ENCODE measurements at regions not wholly inside any gene's neighbourhood (a gene's known extent, or its start where the extent isn't known, plus 50 kb on each side); places are given as distances from the start of the nearest gene placed in this dataset.

DNA sequence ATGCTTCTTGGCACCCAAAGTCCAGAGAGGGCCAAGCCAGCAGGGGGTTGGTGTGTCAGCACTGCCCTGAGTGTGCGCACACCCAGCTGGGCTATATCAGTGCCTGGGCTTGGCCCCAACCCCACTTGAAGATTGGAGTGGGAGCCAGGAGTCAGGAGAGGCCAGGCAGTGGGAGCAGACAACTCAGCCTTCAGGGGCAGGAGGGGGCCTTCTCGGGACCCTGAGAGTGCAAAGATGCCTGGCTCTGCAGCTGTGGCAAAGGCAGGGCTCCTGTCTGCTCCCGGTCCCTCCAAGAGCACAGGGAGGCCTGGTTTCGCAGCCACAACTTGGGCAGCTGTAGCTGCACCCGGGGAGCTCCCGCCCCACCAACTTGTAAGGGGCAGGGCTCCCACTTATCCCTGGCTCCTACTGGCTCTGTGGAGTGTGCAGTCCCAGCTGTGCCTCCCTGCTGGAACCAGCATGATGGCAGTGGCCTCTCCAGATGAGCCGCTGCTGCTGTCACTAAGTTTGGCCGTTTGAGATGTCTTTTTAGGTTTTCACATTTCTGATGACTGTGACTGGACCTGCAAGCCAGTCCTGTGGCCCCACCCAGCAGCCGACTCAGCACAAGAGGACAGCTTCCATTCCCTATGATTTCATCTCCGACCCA is 148.8 kb upstream of the HS6ST1 start:
- in situ Hi-C loops (cut with MboI; ENCODE audit: low sequenced_read_pairs), result no loop called here

DNA sequence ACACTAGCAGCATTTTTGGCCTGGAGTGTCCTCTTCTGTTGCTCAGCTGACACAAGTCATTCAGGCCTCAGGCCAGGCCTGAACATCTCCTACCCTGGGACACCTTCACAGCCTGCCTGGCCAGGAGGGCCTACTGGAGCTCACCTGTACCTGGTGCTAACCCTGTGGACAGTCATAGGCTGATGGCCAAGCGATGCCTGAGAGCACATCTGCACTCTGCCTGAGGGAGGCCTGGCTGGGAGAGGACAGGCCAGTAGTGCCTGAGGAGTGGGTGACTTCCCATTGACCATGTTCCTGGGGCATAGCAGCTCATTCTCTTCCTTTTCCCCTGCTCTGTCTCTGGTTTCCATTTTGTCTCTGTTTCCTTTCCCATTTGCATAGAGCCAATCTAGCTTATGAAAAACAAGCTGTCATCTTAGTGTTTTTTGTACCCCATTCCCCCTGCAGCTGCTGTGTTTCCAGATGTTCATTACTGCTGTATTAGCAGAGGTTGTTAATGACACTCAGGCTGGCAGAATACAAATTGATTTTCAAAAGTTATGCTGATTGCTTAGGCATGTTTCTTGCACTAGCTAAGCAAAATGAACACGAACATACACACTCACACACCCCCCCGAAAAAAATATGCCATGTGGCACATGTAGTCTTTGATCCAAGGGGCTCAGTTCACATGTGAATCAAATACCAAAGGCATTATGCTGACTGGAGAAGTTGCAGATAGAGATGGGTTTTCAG is 149.7 kb upstream of the HS6ST1 start:
- in situ Hi-C loops (cut with MboI; ENCODE audit: low sequenced_read_pairs), result no loop called here

DNA sequence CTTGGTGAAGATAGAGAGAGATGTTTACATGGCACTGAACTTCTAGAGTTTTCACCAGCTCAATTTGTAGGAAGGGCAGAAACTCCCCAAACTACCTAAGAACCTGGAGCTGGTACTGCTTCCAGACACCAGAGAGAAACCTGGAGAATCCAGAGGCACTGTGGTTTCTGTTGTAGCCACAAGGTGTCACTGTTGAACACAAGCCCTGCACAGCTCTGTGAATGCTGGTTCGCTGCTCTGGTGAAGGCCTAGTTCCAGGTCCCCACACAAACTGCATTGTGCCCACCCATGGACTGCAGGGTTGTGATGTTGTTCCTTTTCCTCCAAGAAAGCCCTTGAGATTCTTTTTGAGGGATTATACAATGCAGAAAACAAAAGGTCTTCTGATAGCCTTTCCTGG is 150.5 kb upstream of the HS6ST1 start:
- in situ Hi-C loops (cut with MboI; ENCODE audit: low sequenced_read_pairs), result no loop called here

DNA sequence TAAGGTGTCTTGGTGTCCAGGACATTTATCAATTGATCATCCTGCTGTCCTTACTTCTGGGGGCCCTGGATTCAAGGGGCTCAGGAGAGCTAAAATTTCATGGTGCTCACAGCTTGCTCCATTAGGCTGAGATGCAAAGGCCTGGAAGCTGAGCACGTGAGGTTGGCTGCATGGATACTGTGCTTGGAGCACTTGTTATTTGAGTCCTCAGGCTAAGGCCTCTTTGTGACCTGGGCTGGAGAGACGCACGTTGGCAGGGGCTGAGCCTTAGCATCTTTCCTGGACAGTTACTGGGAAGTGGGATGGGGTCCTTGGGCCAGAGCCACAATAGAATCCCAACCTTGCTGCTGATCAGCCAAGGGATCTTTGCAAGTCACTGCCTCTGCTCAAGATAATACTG is 151.2 kb upstream of the HS6ST1 start:
- in situ Hi-C loops (cut with MboI; ENCODE audit: low sequenced_read_pairs), result no loop called here

DNA sequence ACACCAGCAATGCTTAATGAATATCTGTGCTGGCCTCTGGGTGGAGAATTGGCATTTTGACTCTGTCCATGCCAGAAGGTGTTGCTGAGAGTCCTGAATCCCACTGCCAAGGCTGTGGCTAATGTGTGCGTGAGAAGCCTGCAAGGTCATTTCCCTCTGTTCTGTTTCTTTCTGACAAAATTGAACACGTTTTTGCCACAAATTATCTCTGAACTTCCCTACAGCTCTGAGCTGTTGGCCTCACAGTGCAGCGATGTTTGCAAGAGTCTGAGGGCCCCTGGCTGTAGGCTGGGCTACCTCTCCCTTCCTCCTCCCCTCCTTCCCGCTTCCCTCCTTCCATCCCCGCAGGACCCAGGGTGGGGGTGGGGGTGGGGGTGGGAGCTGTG is 154.1 kb upstream of the HS6ST1 start:
- in situ Hi-C loops (cut with MboI; ENCODE audit: low sequenced_read_pairs), result no loop called here

DNA sequence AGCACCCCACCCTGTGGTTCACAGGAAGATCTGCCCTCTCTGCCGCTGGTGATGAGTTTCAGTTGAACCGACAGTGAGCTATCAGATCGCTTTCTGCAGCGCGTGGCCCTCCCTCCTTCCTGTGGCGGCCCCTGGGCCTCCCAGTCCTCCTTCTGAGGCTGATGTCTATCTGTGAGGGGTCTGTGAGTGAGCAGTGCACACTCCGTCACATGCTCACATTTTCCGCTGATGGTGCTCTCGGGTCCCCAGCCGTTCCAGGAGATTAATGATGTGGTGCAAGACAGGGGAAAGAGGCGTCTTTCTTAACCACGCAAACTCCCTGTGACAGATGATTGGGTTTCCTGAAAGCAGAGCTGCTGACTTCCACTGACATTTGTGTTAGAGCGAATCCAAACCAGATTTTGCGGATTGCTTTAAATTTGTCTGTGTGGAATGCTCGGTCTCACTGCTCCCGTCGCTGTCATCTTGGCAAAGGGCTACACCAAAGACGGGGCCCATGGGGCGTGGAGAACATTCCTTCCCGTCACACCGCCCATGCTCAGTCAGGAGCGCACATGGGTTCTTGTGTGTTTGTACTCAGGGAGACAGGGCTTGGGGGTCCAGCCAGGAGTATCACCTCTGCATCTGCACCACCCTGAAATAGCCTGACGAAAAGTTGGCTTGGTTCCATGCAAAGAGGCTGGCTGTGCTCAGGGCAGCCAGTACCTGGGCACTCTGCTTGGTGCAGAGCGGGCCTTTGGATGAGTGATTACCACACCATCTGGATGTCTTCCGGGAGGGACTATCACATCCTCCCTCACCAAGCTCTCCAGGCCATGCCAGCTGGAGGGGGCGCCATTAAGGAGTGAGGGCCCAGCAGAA is 154.7 kb upstream of the HS6ST1 start:
- in situ Hi-C loops (cut with MboI; ENCODE audit: low sequenced_read_pairs), result no loop called here

DNA sequence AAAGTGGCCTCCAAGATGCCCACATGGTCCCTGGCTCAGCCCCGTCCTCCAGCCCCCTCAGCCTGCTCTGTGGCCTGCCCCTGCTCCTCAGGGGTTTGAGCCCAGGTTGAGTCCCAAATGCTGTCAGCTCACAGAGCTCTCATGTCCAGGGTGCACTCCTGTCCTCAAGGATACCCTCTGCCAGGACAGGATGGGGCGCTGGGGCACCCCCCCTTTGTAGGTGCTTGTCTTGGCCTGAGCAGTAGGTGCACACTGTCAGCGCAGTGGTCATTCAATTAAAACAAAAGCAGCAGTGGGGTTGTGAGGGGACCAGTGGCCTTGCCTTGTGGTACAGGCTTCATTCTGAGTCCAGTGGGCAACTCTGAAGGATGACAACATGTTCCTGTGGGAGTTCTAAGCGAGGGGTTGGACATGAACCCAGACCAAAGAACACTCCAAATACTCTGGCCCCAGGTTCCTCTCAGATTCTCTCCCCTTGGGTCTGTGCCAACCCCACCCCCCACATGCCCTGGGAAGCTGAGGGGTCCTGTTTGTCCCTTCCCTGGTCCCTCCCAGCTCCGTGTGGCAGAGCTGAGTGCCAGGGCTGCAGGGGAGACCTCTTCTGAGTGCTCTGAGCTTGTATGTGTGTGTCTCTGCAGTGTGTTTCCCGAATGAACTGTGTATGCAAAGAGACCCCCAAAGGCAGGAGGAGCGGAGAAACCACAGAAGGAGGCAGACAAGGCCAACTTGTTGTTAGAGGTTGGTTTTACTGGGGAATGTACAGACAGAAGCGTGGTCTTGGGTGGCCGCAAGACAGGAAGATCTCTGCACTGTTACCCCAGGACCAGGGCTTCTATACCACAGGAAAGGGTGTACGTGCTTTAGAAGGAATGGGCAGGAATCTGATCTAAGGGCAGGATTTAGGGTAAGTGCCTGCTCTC is 155.6 kb upstream of the HS6ST1 start:
- in situ Hi-C loops (cut with MboI; ENCODE audit: low sequenced_read_pairs), result no loop called here

DNA sequence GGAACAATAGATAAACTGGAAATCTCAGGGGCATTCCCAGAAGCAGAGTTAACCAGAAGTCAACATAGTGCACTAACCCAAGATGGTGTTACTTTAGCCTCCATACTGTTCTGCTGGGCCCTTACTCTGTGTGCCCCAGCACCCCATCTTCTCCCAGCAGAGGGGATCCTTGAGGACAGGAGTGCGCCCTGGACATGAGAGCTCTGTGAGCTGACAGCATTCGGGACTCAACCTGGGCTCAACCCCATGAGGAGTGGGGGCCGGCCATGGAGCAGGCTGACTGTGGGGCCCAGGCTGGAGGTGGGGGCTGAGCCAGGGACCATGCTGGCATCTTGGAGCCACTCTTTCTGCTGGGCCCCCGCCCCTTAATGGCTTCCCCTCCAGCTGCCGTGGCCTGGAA is 156.3 kb upstream of the HS6ST1 start:
- in situ Hi-C loops (cut with MboI; ENCODE audit: low sequenced_read_pairs), result no loop called here

DNA sequence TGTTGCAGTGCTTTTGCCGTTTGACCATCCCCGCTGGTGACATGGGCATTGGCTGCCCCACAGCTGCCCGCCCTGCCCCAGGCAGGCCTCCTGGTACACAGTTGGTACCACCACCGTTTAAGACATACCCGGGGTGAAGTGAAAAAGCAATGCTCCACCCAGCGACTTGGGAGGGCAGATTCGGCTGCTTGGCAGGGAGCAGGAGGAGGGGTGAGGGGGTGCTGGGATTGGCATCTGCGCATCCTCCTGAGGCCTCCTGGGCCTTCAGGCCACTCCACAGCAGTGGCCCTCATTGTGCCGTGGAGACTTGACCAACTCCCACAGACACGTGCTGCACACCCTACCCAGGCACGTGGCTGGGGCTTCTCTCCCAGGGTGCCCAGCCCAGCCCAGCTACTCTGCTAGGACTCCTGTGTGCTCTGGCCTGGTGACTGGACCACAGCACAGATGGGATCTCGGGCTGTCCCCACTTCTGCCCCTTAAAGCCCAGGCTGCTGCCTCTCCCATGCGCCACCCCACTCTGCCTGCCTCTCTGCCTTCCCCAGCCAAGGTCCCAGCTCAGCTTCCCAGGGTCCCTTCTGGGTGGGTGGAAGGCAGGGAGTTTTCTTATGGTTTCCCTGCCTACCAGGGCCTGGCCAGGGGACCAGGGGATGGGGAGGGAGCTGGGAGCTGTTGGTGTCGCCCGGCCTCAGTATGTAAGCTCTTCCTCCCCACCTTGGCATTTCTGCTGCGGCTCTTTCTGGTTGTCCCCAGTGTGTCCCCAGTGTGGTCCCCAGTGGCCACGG is 157.0 kb upstream of the HS6ST1 start:
- in situ Hi-C loops (cut with MboI; ENCODE audit: low sequenced_read_pairs), result no loop called here

DNA sequence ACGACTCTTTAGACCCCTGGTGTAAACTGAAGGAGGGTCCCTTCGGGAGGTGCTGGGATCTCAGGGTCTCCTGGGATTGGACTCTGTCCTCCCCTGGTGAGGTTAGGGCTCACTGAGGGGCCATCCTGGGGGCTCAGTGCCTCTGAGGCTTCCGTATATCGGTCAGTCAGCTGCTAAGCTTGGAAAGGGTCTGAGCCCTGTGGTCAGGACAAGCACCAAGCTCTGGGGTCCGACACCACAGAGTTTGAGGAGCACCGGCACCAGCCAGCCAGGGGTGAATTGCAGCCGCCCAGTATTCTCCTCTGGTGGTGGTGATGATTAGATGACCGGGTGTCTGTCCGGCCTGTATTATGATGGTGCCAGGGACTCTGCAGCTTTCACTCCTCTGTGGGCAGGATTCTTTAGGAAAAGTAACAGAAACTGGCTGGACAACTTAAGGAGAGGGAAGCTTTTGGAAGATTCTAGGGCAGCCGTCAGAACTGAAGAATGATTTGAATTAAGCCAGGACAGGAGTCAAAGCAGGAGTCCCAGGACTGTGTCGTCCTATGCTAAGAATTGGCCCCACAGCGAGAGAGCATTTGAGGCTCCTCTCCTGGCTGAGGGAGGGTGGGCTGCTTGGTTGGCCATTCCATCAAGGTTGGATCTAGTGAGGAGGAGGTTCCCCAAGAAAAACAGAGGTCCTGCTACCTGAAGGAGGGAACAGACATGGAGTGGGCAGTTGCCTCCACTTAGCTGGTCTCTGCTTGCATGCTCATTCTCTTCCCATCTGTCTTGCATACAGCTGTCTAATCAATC is 158.6 kb upstream of the HS6ST1 start:
- in situ Hi-C loops (cut with MboI; ENCODE audit: low sequenced_read_pairs), result no loop called here

DNA sequence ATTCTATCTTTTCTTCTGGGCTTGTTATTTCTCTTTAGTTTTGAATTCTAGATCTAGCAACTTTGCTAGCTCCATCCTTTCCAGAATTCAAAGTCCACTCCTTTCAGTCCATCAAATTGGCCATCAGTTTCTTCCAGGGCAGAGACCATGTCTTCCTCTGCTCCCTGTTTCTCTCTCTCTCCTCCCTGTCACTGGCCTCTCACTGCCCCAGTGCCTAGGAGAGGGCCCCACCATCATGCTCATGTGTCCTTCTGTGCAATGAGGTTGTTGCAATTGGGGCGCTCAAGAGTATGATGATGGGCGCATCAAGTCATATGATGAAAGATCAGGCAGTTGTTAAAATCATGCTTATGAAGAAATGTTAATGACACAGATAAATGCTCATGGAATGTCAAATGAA is 159.2 kb upstream of the HS6ST1 start:
- in situ Hi-C loops (cut with MboI; ENCODE audit: low sequenced_read_pairs), result no loop called here

DNA sequence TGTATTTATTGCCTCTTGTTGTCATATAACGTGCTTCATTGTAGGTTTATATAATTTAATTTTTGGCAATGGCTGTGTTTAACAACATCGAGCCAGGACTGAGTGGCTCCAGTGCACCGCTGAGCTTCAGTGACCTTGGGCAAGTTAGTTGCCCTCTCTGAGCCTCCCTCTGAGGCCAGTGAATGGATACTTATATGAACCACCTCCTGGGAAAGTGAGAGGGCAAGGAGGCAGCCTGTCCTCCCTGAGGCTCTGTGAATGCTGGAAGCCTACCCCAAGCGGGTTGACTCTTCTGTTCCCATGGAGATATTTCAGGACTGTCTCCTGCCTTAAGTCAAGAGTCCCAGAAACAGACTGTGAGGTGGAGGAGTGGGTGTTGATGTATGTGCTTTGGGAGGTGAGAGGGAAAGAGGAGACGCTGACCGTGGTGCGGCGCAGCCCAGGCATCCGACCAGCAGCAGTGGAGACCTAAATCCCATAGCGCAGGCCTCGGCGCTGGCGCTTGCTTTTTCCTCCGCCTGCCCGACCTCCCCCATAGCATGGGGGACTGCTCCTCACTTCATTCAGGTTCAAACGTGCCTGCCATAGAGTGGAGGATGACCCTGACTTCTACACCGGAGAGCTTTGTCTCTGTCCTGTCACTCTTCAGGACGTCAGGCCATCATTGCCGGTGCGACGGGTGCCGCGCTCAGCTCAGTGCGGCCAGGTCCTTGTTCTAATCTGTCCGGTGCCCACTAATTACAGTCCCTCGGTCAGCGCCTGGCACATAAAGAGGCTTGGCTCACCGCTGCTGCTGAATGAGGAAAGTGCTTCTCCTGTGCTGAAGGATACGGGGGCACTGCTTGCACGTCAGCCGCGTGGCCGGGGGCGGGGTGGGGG is 167.3 kb upstream of the HS6ST1 start:
- in situ Hi-C loops (cut with MboI; ENCODE audit: low sequenced_read_pairs), result no loop called here

DNA sequence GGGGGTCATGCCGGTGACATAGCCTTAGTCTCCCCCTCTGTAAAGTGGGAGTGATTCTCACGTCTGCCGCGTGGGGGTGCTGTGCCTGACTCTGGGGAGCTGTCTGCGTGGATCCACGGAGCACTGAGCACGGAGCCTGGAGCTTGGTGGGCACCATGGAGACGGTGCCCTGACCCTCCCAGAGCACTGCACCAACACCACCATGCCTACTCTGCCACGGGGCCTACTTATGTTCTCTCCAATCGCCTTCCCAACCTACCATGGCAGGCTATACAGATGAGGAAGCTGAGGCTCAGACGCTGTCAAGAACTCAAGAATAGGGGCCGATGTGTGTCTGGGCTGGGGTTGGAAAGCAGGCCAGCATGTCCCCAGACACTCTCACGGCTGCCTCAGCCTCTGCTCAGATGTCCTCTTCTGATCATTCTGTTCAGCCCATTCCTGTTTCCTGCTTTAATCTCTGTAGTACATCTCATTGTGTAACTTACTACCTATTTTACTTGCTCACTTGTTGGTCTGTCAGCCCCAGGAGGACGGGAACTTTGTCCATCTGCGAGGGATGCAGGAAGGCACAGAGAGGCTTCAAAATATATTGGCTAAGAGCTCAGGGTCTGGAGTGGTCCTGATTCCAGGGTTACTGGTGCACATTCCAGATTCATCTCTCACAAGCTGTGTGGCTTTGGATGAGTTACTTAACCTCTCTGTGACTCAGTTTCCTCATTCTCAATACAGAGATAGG is 168.1 kb upstream of the HS6ST1 start:
- in situ Hi-C loops (cut with MboI; ENCODE audit: low sequenced_read_pairs), result no loop called here

DNA sequence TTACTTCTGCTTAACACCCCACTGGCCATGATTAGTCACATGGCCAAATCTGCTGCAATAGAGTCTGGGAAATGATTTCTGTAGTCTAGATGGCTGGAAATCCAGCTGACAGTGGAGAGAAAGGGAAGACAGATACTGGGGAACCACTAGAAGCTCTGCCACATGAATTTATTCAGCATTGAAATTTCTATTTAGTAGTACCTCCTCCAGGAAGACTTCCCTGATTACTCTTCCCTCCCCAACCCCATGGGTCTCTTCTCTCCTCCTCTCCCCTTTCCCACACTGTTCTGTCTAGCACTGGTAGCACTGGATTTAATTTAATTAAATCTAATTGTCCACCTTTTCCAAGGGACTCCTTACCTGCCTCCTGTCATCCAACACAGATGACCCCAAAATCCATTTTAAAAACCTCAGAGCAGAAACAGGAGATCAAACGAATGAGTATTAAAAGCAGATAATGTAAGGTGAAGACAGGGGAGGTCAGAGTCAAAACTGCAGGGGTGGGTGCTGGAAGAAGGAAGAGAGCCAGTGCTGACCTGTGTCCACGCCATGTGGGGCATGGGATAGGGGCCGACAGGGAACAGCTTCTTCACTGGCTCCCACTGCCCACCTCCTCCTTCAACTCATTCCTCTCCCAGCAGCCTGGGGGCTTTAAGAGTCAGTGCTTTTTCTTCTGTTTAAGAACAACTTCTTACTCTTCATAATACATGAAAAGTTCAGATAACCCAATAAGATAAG is 169.2 kb upstream of the HS6ST1 start:
- in situ Hi-C loops (cut with MboI; ENCODE audit: low sequenced_read_pairs), result no loop called here

DNA sequence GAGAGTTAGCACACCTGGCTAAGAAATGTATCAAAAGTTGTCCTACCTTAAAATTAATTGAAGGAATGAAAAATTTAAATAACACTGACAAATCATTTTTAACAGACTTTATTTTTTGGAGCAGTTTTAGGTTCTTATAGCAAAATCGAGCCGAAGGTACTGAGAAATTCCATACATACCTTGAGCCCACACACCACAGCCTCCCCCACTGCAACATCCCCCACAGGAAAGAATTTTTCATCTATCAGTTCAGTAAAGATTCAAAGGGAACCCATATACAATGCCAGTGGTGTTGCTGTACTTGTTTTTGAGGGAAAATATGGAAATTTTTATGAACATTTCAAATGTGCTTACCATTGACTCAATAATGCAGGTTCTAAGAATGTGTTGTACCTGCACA is 169.8 kb upstream of the HS6ST1 start:
- in situ Hi-C loops (cut with MboI; ENCODE audit: low sequenced_read_pairs), result no loop called here

DNA sequence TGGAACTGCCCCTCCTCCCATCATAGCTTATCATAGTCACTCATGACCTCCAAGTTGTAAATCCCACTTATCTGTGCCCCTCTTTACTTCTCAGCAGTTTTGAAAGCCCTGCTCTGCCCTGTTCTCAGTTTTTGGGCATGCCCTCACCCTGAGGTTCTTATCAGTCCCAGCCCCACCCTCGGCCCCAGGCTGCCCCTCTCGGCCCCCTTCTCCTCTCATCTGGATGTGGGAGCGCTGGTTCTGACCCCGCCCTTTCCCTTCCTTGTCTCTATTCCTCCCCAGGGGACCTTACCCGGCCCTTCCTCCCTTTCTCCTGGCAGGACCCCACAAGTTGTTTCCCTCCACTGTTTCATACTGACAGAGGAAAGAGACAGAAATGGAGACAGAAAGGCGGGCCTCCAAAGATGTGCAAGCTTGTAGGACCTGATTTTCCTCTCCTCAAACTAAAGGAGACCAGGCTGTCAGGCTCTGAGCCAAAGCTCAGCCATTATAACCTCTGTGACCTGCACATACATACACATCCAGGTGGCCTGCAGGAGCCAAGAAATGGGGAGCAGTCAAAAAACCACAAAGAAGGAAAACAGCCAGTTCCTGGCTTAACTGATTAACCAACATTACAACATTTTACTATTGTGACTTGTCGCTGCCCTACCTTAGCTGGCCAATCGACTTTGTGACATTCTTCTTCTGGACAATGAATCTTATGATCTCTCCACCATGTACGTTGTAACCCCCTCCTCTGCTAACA is 171.0 kb upstream of the HS6ST1 start:
- in situ Hi-C loops (cut with MboI; ENCODE audit: low sequenced_read_pairs), result no loop called here

Measured in HL-60/S4 treated with retinoic acid at 250 ng/mL for 4 days and 3 days (cell line).